SK-N-SH treated with all-trans-retinoic acid at 6 μM for 48 hours (cell line): ENCODE measurements at regions not wholly inside any gene's neighbourhood (a gene's known extent, or its start where the extent isn't known, plus 50 kb on each side); places are given as distances from the start of the nearest gene placed in this dataset.

Source experiments
- ARNTL ChIP-seq: fragments of 450-650 bp; formaldehyde crosslinking; IDR thresholded peaks from 2 replicates; pipeline ENCODE4 v1.5.0; 2020; ENCODE audit warnings: low read depth, mild to moderate bottlenecking, moderate library complexity, borderline replicate concordance
- TCF4 ChIP-seq: fragments of 250-450 bp; sonication (Bioruptor Pico); IDR thresholded peaks from 2 replicates; pipeline ENCODE4 v1.8.0; 2021; ENCODE audit warnings: mild to moderate bottlenecking, moderate library complexity, borderline replicate concordance
- ZFP30 ChIP-seq: fragments of 450-650 bp; formaldehyde crosslinking; IDR thresholded peaks from 2 replicates; pipeline ENCODE4 v1.5.0; 2022; ENCODE audit warnings: mild to moderate bottlenecking, moderate library complexity
- ZNF8 ChIP-seq: fragments of 450-650 bp; formaldehyde crosslinking; IDR thresholded peaks from 2 replicates; pipeline ENCODE4 v1.5.0; 2020; ENCODE audit warnings: mild to moderate bottlenecking, moderate library complexity
- TF ChIP-seq, protein P1 (sequence below): fragments of 250-450 bp; sonication (Bioruptor Pico); IDR thresholded peaks from 2 replicates; pipeline ENCODE4 v1.5.1; 2020; ENCODE audit warnings: low read depth, mild to moderate bottlenecking, moderate library complexity

- no peak for TF ChIP-seq ARNTL
- TF ChIP-seq, protein P1, sequence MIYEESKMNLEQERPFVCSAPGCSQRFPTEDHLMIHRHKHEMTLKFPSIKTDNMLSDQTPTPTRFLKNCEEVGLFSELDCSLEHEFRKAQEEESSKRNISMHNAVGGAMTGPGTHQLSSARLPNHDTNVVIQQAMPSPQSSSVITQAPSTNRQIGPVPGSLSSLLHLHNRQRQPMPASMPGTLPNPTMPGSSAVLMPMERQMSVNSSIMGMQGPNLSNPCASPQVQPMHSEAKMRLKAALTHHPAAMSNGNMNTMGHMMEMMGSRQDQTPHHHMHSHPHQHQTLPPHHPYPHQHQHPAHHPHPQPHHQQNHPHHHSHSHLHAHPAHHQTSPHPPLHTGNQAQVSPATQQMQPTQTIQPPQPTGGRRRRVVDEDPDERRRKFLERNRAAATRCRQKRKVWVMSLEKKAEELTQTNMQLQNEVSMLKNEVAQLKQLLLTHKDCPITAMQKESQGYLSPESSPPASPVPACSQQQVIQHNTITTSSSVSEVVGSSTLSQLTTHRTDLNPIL, result no peak
- TF ChIP-seq ZNF8, result no peak
- no peak for TF ChIP-seq TCF4
- TF ChIP-seq ZFP30 (CRISPR knock-in tag), result no peak
These were observed 1354.9 kb upstream of the TMEFF2 start for GRCh38 chr2:193549661-193550060.
